Left lung (tissue), 4 donors: ENCODE measurements at regions not wholly inside any gene's neighbourhood (a gene's known extent, or its start where the extent isn't known, plus 50 kb on each side); places are given as distances from the start of the nearest gene placed in this dataset.

Experiments used
- ATAC-seq: fragments of 200-7000 bp; cut with Tn5 transposase; one replicate; pipeline ENCODE4 v1.9.1; 2020; ENCODE audit warnings: moderate library complexity
- DNase-seq, 4 donors: peaks; one replicate each; pipeline ENCODE4 v3.0.0-alpha.2; 2013 to 2020
- H3K27ac ChIP-seq, 2 donors: fragments of 200-600 bp; sonication (generic) in 1 of 2; one replicate each; pipeline versions ENCODE4 v1.5.0 to v1.8.0; 2020 to 2021
- H3K27me3 ChIP-seq, 2 donors: fragments of 200-600 bp; sonication (generic) in 1 of 2; one replicate each; pipeline versions ENCODE4 v1.5.0 to v1.8.0; 2020 to 2021
- H3K36me3 ChIP-seq, 2 donors: fragments of 200-600 bp; sonication (generic) in 1 of 2; one replicate each; pipeline versions ENCODE4 v1.5.0 to v1.8.0; 2020 to 2021
- H3K4me1 ChIP-seq, 2 donors: fragments of 200-600 bp; one replicate each; pipeline ENCODE4 v1.8.0; 2021
- H3K4me3 ChIP-seq, 2 donors: fragments of 200-600 bp; sonication (generic) in 1 of 2; one replicate each; pipeline versions ENCODE4 v1.5.0 to v1.8.0; 2020 to 2021; ENCODE audit warnings: mild to moderate bottlenecking in 1 of 2
- H3K9me3 ChIP-seq, 2 donors: fragments of 200-600 bp; sonication (generic) in 1 of 2; one replicate each; pipeline versions ENCODE4 v1.5.0 to v1.8.0; 2020 to 2021
- CTCF ChIP-seq, 2 donors: fragments of 200-600 bp; sonication (generic) in 1 of 2; IDR thresholded peaks; one replicate each; pipeline versions ENCODE4 v1.5.0 to v1.8.0; 2021; ENCODE audit warnings: antibody characterized with exemption in 2 of 2
- intact Hi-C, 2 donors: fragments of 100-400 bp; cut with DNase I; formaldehyde crosslinking; loops; one replicate each; pipeline versions ENCODE4 v1.11.2 to v1.14.2; 2022
- donor health status: DM: no; HTN: yes; CAD: no.
- donor health status: DM: no; HTN: no; CAD: no.

GRCh38 chr2:18441583-18441982, 118.9 kb downstream of the RDH14 start:
- ATAC-seq (no peak), DNase-seq (no peak)
- Histone ChIP-seq H3K27me3 (no peaks in the 10 kb centered on the region), H3K4me1 (no peaks in the 10 kb centered on the region), H3K9me3 (no peaks in the 10 kb centered on the region), H3K36me3 (no peaks in the 10 kb centered on the region), H3K4me3 (no peak overlapping the region), H3K27ac (no peak overlapping the region)
- intact Hi-C loops = no loop called here
- TF ChIP-seq CTCF (IDR thresholded peaks at IDR 0.05) = no peak

- intact Hi-C loops = no loop called here
- no peak for TF ChIP-seq CTCF (IDR thresholded peaks at IDR 0.05)
- DNase-seq = no peak
- no peak overlapping the region for H3K4me3 ChIP-seq
- no peak overlapping the region for H3K27ac ChIP-seq
- no peaks in the 10 kb centered on the region for H3K27me3 ChIP-seq
- H3K4me1 ChIP-seq = no peaks in the 10 kb centered on the region
- H3K9me3 ChIP-seq = no peaks in the 10 kb centered on the region
- no peak for ATAC-seq
- H3K36me3 ChIP-seq = no peaks in the 10 kb centered on the region
Measured at GRCh38 chr2:18440777-18441176, 119.7 kb downstream of the RDH14 start.

- H3K4me1 ChIP-seq = no peaks in the 10 kb centered on the region
- H3K4me3 ChIP-seq = no peak overlapping the region
- no peaks in the 10 kb centered on the region for H3K36me3 ChIP-seq
- peak; percentile 23 for ATAC-seq
- H3K9me3 ChIP-seq = no peaks in the 10 kb centered on the region
- DNase-seq = no peak
- intact Hi-C loops = no loop called here
- H3K27me3 ChIP-seq = no peaks in the 10 kb centered on the region
- no peak for TF ChIP-seq CTCF (IDR thresholded peaks at IDR 0.05)
- H3K27ac ChIP-seq = no peak overlapping the region
Measured at GRCh38 chr2:18440141-18440661, 120.3 kb downstream of the RDH14 start.

- H3K27ac ChIP-seq = no peak overlapping the region
- H3K9me3 ChIP-seq = no peaks in the 10 kb centered on the region
- DNase-seq (no peak), ATAC-seq (no peak)
- intact Hi-C loops = no loop called here
- no peaks in the 10 kb centered on the region for H3K36me3 ChIP-seq
- TF ChIP-seq CTCF (IDR thresholded peaks at IDR 0.05) = no peak
- H3K27me3 ChIP-seq = no peaks in the 10 kb centered on the region
- no peaks in the 10 kb centered on the region for H3K4me1 ChIP-seq
- no peak overlapping the region for H3K4me3 ChIP-seq
Measured at GRCh38 chr2:18439716-18440115, 120.7 kb downstream of the RDH14 start.

- Histone ChIP-seq H3K36me3 (no peaks in the 10 kb centered on the region), H3K9me3 (no peaks in the 10 kb centered on the region), H3K4me1 (peaks cover 0 to 4% of the 10 kb centered on the region in 2 donors), H3K27me3 (no peaks in the 10 kb centered on the region), H3K27ac (no peak overlapping the region), H3K4me3 (no peak overlapping the region)
- no peak for DNase-seq
- no peak for ATAC-seq
- no peak for TF ChIP-seq CTCF (IDR thresholded peaks at IDR 0.05)
- intact Hi-C loops = no loop called here
Measured at GRCh38 chr2:18437909-18438308, 122.5 kb downstream of the RDH14 start.
